CD4-positive, alpha-beta T cell (primary cell): ENCODE measurements at regions not wholly inside any gene's neighbourhood (a gene's known extent, or its start where the extent isn't known, plus 50 kb on each side); places are given as distances from the start of the nearest gene placed in this dataset.

ENCODE experiments used
- ATAC-seq: fragments of 200-7000 bp; cut with Tn5 transposase; one replicate; pipeline ENCODE4 v1.10.0; 2022; ENCODE audit warnings: mild to moderate bottlenecking; ENCODE audit not compliant: poor library complexity
- CTCF ChIA-PET: fragments of 350-600 bp; sonication (Branson Sonifier 250); formaldehyde crosslinking; loops from one replicate; lab custom pipeline; 2021; ENCODE audit warnings: antibody characterized with exemption, inconsistent platforms; lab: Charles Lee
- POLR2A ChIA-PET: fragments of 350-600 bp; sonication (Branson Sonifier 250); formaldehyde crosslinking; loops from one replicate; lab custom pipeline; 2021; ENCODE audit warnings: antibody characterized with exemption, inconsistent platforms; lab: Charles Lee
- DNase-seq, 14 experiments: peaks; one replicate each; pipeline ENCODE4 v3.0.0-alpha.2; 2013 to 2020; ENCODE audit warnings: mixed read lengths in 2 of 14
- H3K27ac ChIP-seq, 2 donors: one replicate each; pipeline versions ENCODE4 v1.5.1 to v1.7.0; 2013; ENCODE audit warnings: low read length in 2 of 2, low read depth in 1 of 2, mild to moderate bottlenecking in 1 of 2
- H3K27me3 ChIP-seq, 2 experiments: 1 replicate in 1 of 2; 2 replicates in 1 of 2; pipeline versions ENCODE4 v1.6.1 to v1.7.0; 2013; ENCODE audit warnings: low read length in 2 of 2, control low read depth in 1 of 2, mild to moderate bottlenecking in 1 of 2, moderate library complexity in 1 of 2; ENCODE audit not compliant: insufficient read depth in 2 of 2, control insufficient read depth in 1 of 2
- H3K36me3 ChIP-seq: one replicate; pipeline ENCODE4 v1.6.1; 2013; ENCODE audit warnings: low read length, control low read depth; ENCODE audit not compliant: insufficient read depth
- H3K4me1 ChIP-seq: one replicate; pipeline ENCODE4 v1.6.1; 2013; ENCODE audit warnings: low read length, control low read depth; ENCODE audit not compliant: insufficient read depth
- H3K4me3 ChIP-seq: one replicate; pipeline ENCODE4 v1.5.1; 2013; ENCODE audit warnings: mild to moderate bottlenecking, low read length, moderate library complexity
- H3K9me3 ChIP-seq, 2 experiments: 1 replicate in 1 of 2; 2 replicates in 1 of 2; pipeline versions ENCODE4 v1.6.1 to v1.7.0; 2013; ENCODE audit warnings: low read length in 2 of 2, mild to moderate bottlenecking in 2 of 2, control low read depth in 1 of 2, moderate library complexity in 1 of 2; ENCODE audit not compliant: control insufficient read depth in 1 of 2, insufficient read depth in 1 of 2
- H3K27ac Mint-ChIP-seq: one replicate; pipeline ENCODE4 v1.8.0; 2020; ENCODE audit warnings: mixed read lengths
- H3K27me3 Mint-ChIP-seq: one replicate; pipeline ENCODE4 v1.8.0; 2021; ENCODE audit warnings: mixed read lengths
- H3K36me3 Mint-ChIP-seq: one replicate; pipeline ENCODE4 v1.8.0; 2021; ENCODE audit warnings: low read depth, mixed read lengths
- H3K4me1 Mint-ChIP-seq: one replicate; pipeline ENCODE4 v1.8.0; 2021; ENCODE audit warnings: low read depth, mixed read lengths
- H3K4me3 Mint-ChIP-seq: one replicate; pipeline ENCODE4 v1.8.0; 2020; ENCODE audit warnings: mild to moderate bottlenecking, mixed read lengths
- H3K9me3 Mint-ChIP-seq: one replicate; pipeline ENCODE4 v1.8.0; 2020; ENCODE audit warnings: mixed read lengths
- intact Hi-C, 2 experiments: fragments of 100-400 bp; cut with DNase I in 1 of 2; cut with micrococcal nuclease in 1 of 2; formaldehyde crosslinking; loops; one replicate each; pipeline versions ENCODE4 v1.15.1 to v1.9.0; 2023 to 2025; cut with DNase I, micrococcal nuclease
- TF ChIP-seq, protein P1 (sequence below): fragments of 200-600 bp; IDR thresholded peaks from one replicate; pipeline ENCODE4 v1.8.0; 2022; ENCODE audit warnings: antibody characterized with exemption, mild to moderate bottlenecking

DNA sequence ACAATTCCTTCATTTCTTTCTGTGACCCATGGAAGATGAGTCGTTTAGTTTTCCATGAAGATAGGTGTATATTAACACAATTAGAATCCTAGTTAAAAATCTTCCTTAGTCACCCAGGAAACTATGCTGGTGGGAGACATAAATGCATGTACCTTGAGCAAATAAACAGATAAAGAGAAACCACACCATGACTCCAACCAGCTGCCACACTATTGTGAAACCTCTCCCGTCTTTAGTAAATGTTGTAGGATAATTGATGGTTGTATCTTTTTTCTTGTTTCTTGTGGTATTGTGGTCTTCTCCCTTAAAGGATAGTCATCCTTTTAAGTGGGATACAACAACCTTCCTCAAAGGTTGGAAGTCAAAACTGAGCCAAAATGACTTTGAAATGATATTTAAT is 103.8 kb upstream of the LEF1 start:
- Histone ChIP-seq H3K27me3 (no peaks in the 10 kb centered on the region), H3K36me3 (no peaks in the 10 kb centered on the region), H3K9me3 (no peaks in the 10 kb centered on the region), H3K27ac (no peak overlapping the region), H3K4me3 (no peak overlapping the region), H3K4me1 (no peaks in the 10 kb centered on the region)
- no peak overlapping the region for H3K27ac Mint-ChIP-seq
- H3K27me3 Mint-ChIP-seq = no peaks in the 10 kb centered on the region
- ATAC-seq (no peak), DNase-seq (no peak)
- intact Hi-C loops = no loop called here
- TF ChIP-seq, protein P1, sequence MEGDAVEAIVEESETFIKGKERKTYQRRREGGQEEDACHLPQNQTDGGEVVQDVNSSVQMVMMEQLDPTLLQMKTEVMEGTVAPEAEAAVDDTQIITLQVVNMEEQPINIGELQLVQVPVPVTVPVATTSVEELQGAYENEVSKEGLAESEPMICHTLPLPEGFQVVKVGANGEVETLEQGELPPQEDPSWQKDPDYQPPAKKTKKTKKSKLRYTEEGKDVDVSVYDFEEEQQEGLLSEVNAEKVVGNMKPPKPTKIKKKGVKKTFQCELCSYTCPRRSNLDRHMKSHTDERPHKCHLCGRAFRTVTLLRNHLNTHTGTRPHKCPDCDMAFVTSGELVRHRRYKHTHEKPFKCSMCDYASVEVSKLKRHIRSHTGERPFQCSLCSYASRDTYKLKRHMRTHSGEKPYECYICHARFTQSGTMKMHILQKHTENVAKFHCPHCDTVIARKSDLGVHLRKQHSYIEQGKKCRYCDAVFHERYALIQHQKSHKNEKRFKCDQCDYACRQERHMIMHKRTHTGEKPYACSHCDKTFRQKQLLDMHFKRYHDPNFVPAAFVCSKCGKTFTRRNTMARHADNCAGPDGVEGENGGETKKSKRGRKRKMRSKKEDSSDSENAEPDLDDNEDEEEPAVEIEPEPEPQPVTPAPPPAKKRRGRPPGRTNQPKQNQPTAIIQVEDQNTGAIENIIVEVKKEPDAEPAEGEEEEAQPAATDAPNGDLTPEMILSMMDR = no peak
- H3K36me3 Mint-ChIP-seq = peaks cover 4% of the 10 kb centered on the region
- no peaks in the 10 kb centered on the region for H3K9me3 Mint-ChIP-seq
- no peak overlapping the region for H3K4me3 Mint-ChIP-seq
- H3K4me1 Mint-ChIP-seq = peaks cover 14% of the 10 kb centered on the region
- ChIA-PET CTCF (interaction anchor here (1.1 kb wide), 1 partner anchor 19 kb away, joined by 3 read pairs; no protein-coding TSS in a partner anchor), POLR2A (no interaction called here)

DNA sequence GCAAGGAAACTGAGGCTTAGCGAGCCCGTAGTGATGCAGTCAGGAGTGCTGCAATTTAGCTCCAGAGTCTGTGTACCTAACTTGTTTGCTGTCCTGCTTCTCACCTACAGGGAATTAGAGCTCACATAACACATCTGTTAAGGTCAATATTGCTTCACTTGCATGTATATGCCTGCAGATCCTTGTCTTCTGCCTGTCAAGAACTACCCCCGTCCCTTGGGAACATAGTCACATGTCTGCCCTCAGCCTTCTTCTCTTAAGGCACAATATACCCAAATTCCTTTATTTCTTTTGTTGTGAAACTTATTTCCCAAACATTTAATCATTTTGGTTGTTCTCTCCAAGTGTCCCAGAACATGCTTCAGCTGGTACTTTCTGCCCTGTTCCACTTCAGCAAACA is 103.3 kb upstream of the LEF1 start:
- Histone ChIP-seq H3K4me1 (no peaks in the 10 kb centered on the region), H3K36me3 (no peaks in the 10 kb centered on the region), H3K27ac (no peak overlapping the region), H3K9me3 (no peaks in the 10 kb centered on the region), H3K4me3 (no peak overlapping the region), H3K27me3 (no peaks in the 10 kb centered on the region)
- CTCF ChIA-PET = no interaction called here
- ATAC-seq (no peak), DNase-seq (no peak)
- Mint-ChIP-seq H3K9me3 (no peaks in the 10 kb centered on the region), H3K27me3 (no peaks in the 10 kb centered on the region), H3K4me1 (peaks cover 14% of the 10 kb centered on the region), H3K36me3 (peaks cover 4% of the 10 kb centered on the region), H3K27ac (no peak overlapping the region), H3K4me3 (no peak overlapping the region)
- TF ChIP-seq, protein P1 = no peak
- intact Hi-C loops = no loop called here
- POLR2A ChIA-PET = no interaction called here

DNA sequence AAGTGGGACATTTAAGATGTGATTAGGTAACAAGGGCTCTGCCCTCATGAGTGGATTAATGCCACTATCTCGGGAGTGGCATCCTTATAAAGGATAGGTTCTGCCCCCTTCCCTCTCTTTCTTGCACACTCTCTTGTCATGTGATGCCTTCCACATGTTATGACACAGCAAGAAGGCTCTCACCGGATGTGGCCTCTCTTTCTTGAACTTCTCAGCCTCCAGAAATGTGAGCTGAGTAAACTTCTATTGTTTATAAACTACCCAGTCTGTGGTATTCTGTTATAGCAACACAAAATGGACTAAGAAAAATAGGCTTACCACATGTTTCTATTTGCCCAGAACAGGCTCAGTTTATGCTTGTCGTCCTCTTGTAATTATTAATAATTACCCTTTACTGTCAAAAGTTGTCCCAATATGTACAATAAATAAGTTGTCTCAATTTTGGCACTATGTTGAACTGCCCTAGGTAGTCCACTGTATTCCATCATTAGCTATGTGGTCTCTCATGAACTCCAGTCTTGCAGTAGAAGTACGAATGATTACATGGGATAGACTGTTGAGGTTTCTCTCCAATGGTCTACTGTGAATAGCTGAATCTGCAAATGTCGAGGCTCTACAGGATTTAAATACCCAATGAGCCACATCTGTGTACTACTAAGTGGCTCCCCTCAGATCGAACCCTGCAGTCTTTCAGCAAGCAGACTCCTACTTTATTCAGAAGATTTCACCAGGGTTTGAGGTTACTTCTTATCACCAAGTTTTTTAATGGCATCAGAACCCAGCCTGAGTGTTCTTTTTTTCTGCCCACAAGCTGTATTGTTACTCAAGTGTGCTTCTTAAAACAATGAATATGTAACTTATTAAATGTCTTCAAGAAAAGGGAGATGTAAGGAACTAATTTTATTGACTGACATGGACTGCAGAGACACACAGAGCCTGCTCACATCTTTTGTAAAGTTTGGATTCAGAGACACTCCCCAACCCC is 102.0 kb upstream of the LEF1 start:
- intact Hi-C loops = no loop called here
- H3K4me1 Mint-ChIP-seq = peaks cover 14% of the 10 kb centered on the region
- ChIA-PET POLR2A (no interaction called here), CTCF (no interaction called here)
- Histone ChIP-seq H3K27me3 (no peaks in the 10 kb centered on the region), H3K9me3 (no peaks in the 10 kb centered on the region), H3K4me3 (no peak overlapping the region), H3K36me3 (no peaks in the 10 kb centered on the region), H3K27ac (no peak overlapping the region), H3K4me1 (no peaks in the 10 kb centered on the region)
- TF ChIP-seq, protein P1 = no peak
- H3K27me3 Mint-ChIP-seq = no peaks in the 10 kb centered on the region
- no peak overlapping the region for H3K4me3 Mint-ChIP-seq
- no peak overlapping the region for H3K27ac Mint-ChIP-seq
- no peaks in the 10 kb centered on the region for H3K9me3 Mint-ChIP-seq
- DNase-seq (peak in 1 of 14 experiments; percentile 3), ATAC-seq (no peak)
- peaks cover 4% of the 10 kb centered on the region for H3K36me3 Mint-ChIP-seq
